HG02852 (cell line): ENCODE measurements at regions not wholly inside any gene's neighbourhood (a gene's known extent, or its start where the extent isn't known, plus 50 kb on each side); places are given as distances from the start of the nearest gene placed in this dataset.
A peak's percentile ranks its signal among the peaks of the same experiment; 100 is the strongest.

ENCODE experiments used
- ATAC-seq: cut with Tn5 transposase; IDR thresholded peaks from one replicate; pipeline ENCODE4 v1.9.1; 2021; ENCODE audit warnings: mild to moderate bottlenecking, moderate library complexity; ENCODE audit not compliant: unreplicated experiment

DNA sequence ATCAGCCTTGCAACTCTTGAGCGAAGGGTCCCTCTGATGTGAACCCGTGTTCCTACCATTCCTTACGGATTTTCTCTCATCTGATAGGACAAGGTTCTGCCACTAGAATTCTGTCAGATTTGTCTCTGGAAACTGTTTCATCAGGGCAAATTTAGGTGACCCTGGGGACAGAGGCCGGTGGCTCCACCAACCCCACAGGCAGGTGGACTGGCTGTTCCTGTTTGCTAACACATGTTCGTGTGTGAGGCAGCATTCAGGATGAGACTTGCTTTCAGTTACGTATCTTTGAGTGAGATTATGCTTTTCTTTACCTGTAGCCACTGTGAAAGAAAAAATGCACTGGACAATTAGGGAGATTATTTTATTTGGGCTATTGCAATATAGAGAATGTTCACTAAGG, 449.9 kb downstream of the INHBA start:
- ATAC-seq = no peak

DNA sequence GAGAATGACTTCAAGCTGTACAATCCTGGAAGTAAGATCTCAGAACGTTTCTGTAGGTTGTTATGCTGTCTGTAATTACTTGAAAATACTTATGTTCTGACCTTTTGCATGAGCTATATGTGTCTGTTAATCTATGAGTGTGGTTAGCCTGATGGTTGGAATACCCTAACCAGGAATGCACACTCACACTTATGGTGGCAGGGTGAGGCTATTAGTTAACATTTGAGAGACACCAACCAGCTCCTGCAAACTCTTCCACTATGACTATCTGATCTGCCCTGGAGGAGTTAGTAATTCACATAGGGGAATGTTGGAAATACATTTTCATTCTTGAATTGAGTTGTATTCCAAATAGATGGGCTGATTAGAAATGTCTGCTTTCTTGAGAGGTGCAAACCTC, 450.3 kb downstream of the INHBA start:
- ATAC-seq = no peak

DNA sequence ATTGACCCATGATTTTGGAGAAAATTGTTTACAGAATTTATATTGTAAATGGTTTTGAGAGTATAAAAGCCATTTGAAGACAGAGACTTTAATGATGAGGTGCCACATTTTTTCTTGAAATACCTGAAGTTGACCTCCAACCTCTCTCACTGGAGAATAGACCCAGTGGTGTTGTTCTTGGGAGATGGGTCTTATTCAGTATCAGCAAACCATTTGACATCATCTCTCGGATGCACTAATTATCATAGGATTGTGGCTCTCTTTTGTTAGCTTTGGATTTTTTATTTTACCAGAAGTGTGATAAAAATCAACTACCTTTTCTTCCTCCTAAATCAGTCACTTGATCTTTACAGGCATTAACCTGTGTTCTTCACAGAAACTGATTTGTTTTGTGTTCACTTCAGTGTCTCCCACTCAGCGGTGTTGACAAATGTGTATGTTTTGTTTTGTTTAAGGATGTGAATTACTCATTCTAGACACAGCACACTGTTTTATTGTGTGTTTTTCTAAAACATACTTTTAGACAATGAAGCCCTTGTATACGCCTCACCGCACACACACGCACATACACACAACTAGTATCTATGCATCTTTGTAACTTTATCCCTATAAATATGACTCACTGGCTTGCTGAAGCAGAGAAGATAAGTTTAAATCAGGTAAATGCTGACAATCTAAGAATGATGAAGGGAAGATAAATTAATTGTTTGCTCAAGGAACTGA, 455.6 kb downstream of the INHBA start:
- ATAC-seq = no peak

DNA sequence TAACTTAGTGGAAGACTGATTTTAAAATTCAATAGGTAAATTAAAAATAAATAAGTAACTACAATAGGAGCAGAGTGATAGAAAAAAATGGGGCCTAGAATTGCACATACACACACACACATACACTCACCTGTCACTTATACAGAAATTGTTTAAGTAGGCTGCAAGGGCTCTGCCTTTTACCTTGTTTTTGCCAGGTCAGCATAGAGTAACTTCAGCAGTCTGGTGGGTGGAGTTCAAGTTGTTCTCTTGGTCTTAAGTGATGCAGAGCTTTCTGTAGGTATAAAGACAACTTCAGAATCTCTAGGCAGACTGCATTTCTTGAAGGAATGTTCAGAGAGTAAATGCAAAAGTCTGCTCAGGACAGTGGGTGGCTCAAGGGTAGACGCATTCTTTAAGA, 457.0 kb downstream of the INHBA start:
- no peak for ATAC-seq

- no peak for ATAC-seq
These were observed 458.6 kb downstream of the INHBA start for GRCh38 chr7:41244246-41244645.

DNA sequence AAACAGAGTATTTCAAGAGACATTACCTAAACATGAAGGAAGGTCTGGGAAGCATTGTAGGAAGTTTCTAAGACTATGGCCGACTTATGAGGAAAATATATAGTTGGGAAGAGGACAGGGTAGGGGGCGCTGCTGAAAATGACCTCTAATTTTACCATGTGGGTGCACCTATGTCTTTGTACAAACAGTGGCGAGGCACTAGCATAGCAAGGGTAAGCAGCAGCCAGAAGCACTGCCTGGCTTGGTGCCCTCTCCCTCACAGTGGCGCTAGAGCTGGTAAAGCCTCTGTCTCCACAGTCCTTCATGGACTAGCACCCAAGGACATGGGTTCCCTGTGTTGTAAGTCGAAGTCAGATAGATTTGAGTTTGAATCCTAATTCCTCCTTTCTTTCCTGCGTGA, 461.2 kb downstream of the INHBA start:
- ATAC-seq = no peak

- no peak for ATAC-seq
These were observed 463.3 kb downstream of the INHBA start for GRCh38 chr7:41239596-41239995.

DNA sequence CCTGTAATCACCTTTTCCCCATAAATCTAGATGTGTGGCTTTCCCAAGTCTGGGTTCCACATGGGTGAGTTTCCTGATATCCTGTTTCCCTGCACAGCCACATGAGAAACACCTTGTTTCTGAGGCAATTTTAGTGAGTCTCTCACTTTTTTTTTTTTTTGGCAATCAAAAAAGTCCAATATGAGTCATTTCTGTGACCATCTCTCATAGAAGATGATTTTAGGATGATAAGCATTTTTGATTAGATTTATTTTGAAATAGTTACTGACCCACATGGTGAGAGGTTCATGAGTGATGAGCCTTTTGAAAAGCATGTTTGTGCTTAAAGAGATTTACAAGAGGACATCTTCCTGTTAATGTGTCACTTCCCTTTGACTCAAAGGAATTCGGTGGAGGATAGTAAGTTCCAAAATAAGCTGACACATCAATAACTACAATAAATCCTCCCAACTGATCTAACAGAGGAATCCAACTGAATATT, 464.0 kb downstream of the INHBA start:
- no peak for ATAC-seq

- no peak for ATAC-seq
These were observed 464.9 kb downstream of the INHBA start for GRCh38 chr7:41237956-41238355.

GRCh38 chr7:41232086-41232485, 470.8 kb downstream of the INHBA start:
- no peak for ATAC-seq

GRCh38 chr7:41224063-41224763, 478.7 kb downstream of the INHBA start:
- ATAC-seq = no peak

- ATAC-seq = no peak
These were observed 480.1 kb downstream of the INHBA start for GRCh38 chr7:41222746-41223145.

GRCh38 chr7:41220266-41220665, 482.6 kb downstream of the INHBA start:
- ATAC-seq = no peak

GRCh38 chr7:41219276-41219675, 483.6 kb downstream of the INHBA start:
- ATAC-seq = no peak

GRCh38 chr7:41217306-41217705, 485.6 kb downstream of the INHBA start:
- no peak for ATAC-seq

DNA sequence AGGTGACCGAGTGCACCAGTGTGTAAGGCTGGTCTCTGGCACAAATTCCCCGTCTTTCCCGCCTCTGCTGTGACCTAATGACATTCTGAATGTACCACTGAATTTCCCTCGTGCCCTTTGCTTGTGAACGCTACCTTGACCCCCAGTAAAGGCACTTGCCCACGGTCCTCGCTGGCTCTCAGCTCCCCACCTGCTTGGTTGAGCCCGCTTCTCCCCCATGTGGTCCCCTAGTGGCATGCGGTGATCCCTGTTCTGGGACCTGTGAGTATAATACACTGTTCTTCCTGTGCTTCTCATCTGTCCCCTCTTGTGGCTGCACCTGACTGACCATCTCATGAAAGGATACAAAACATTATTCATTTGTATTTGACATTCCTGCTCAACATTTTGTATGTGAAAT, 495.7 kb downstream of the INHBA start:
- no peak for ATAC-seq

- no peak for ATAC-seq
These were observed 496.6 kb downstream of the INHBA start for GRCh38 chr7:41206267-41206666.

- peak; percentile 92 for ATAC-seq
These were observed 497.3 kb downstream of the INHBA start for GRCh38 chr7:41205600-41205999.

- ATAC-seq = no peak
These were observed 499.3 kb downstream of the INHBA start for GRCh38 chr7:41203542-41203941.

GRCh38 chr7:41201021-41201420, 501.9 kb downstream of the INHBA start:
- no peak for ATAC-seq

- no peak for ATAC-seq
These were observed 503.8 kb downstream of the INHBA start for GRCh38 chr7:41199136-41199535.

- no peak for ATAC-seq
These were observed 504.4 kb downstream of the INHBA start for GRCh38 chr7:41198502-41198901.
